ENCODE measurements at regions not wholly inside any gene's neighbourhood (a gene's known extent, or its start where the extent isn't known, plus 50 kb on each side); places are given as distances from the start of the nearest gene placed in this dataset.

DNA sequence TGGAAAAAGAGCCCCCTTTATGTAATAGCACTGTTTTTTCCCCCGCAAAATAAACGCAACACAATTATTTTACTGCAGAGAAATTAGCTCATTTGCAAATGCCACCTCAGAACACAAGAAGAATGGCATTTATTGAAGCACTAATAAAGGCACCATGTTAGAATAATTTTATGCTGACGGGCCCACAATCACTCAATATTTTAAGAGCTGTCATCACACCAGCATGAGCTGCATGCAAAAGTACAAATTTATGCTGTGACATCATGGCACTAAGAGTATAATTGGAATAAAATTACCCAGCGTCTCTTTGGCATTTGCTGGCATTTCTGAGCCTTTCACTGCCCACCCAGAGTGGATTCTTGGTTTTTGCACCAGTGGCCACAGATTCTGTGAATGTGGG is 364.6 kb downstream of the TLE4 start:
- intact Hi-C loops (cut with DNase I) = no loop called here
- TF ChIP-seq, protein P1, sequence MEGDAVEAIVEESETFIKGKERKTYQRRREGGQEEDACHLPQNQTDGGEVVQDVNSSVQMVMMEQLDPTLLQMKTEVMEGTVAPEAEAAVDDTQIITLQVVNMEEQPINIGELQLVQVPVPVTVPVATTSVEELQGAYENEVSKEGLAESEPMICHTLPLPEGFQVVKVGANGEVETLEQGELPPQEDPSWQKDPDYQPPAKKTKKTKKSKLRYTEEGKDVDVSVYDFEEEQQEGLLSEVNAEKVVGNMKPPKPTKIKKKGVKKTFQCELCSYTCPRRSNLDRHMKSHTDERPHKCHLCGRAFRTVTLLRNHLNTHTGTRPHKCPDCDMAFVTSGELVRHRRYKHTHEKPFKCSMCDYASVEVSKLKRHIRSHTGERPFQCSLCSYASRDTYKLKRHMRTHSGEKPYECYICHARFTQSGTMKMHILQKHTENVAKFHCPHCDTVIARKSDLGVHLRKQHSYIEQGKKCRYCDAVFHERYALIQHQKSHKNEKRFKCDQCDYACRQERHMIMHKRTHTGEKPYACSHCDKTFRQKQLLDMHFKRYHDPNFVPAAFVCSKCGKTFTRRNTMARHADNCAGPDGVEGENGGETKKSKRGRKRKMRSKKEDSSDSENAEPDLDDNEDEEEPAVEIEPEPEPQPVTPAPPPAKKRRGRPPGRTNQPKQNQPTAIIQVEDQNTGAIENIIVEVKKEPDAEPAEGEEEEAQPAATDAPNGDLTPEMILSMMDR (IDR thresholded peaks at IDR 0.05) = no peak
- TF ChIP-seq EP300 (IDR thresholded peaks at IDR 0.05) = no peak
- TF ChIP-seq POLR2A (IDR thresholded peaks at IDR 0.05) = no peak
- Histone ChIP-seq H3K9me3 (no peaks in the 10 kb centered on the region), H3K27me3 (no peaks in the 10 kb centered on the region), H3K36me3 (no peaks in the 10 kb centered on the region), H3K27ac (no peak overlapping the region), H3K4me1 (ENCODE audit: insufficient read depth) (no peaks in the 10 kb centered on the region), H3K4me3 (no peak overlapping the region)
- DNase-seq = no peak
- 95 to 97% (median 96%) methylated on average over 4 of the region's 4 CpGs for WGBS, 3 donors

DNA sequence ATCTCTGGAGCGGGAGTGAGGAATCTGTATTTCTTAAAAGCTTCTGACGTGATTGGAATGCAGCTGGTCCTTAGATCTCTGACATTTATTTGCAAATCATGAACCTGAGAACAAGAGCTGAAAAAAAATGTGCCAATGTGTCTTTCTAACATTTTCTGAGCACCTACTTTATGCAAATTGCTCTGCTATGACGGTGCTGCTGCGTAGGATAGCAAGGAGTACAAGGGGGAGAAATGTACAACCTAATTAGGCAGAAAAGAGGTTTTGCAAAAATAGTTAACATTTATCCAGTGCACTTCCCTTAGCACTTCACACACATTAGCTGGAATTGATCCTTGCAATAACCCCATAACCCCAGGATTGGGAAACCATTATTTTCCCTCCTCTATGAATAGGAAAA is 357.5 kb downstream of the TLE4 start:
- no peak overlapping the region for H3K27ac ChIP-seq
- TF ChIP-seq EP300 (IDR thresholded peaks at IDR 0.05) (no peak), POLR2A (IDR thresholded peaks at IDR 0.05) (no peak)
- TF ChIP-seq, protein P1 (IDR thresholded peaks at IDR 0.05) = no peak
- H3K9me3 ChIP-seq = peaks cover 0 to 3% of the 10 kb centered on the region in 2 donors
- DNase-seq = no peak
- no peak overlapping the region for H3K4me3 ChIP-seq
- H3K4me1 ChIP-seq (ENCODE audit: insufficient read depth) = no peaks in the 10 kb centered on the region
- H3K27me3 ChIP-seq = no peaks in the 10 kb centered on the region
- no peaks in the 10 kb centered on the region for H3K36me3 ChIP-seq
- WGBS, 3 donors = 94 to 95% (median 94%) methylated on average over 4 of the region's 4 CpGs
- intact Hi-C loops (cut with DNase I) = no loop called here

DNA sequence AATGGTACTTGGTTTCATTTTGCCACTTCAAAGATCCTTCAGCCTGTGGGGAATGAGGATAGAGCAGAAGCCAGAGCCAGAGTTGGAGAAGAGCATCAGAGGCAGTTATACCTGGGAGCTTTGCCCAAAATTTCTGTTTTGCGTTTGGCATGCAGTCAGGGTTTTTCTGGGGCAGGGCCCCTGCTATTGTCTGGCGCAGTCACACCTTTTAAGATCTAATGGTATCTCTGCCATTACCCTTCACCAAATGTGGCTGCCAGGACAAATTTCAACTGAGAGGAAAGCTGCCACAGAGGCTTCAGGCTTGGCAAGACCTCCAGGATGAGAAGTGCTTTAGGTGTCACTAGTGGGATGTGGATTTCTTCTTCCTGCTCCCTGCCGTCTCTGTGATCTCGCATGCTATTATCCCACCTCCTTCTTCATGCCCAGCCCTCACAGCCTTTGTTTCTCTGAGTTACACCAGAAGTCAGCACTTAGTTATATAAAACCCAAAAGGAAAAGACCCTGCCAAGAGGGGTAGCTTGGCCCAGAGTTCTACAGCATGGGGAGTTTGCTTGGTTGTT is 357.0 kb downstream of the TLE4 start:
- Histone ChIP-seq H3K4me1 (ENCODE audit: insufficient read depth) (no peaks in the 10 kb centered on the region), H3K4me3 (no peak overlapping the region), H3K9me3 (peaks cover 0 to 3% of the 10 kb centered on the region in 2 donors), H3K27ac (no peak overlapping the region), H3K27me3 (no peaks in the 10 kb centered on the region), H3K36me3 (no peaks in the 10 kb centered on the region)
- WGBS, 3 donors = 94 to 95% (median 94%) methylated on average over 4 of the region's 4 CpGs
- TF ChIP-seq POLR2A (IDR thresholded peaks at IDR 0.05) (no peak), EP300 (IDR thresholded peaks at IDR 0.05) (no peak)
- TF ChIP-seq, protein P1 (IDR thresholded peaks at IDR 0.05) = no peak
- intact Hi-C loops (cut with DNase I) = no loop called here
- DNase-seq = no peak

DNA sequence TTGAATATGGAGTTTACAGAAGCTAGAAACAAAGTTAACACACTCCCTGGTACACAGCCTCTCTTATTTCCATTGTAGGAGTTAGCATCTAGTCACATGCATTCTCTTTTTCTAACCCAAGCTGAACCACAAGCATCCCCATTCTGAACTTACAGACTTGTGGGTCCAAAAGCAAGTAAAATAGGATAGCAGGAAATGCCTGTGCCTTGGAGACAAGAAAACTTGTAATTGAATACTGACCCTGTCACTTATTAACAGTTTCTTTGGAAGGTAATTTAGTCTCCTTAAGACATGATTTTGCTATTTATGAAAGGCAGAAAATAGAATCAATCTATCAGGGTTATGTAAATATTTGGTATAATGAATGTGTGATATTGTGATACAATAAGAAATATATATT is 353.6 kb downstream of the TLE4 start:
- H3K4me3 ChIP-seq = no peak overlapping the region
- intact Hi-C loops (cut with DNase I) = no loop called here
- no peak for DNase-seq
- TF ChIP-seq, protein P1 (IDR thresholded peaks at IDR 0.05) = no peak
- no peak for TF ChIP-seq POLR2A (IDR thresholded peaks at IDR 0.05)
- no peak for TF ChIP-seq EP300 (IDR thresholded peaks at IDR 0.05)
- peaks cover 0 to 3% of the 10 kb centered on the region in 2 donors for H3K9me3 ChIP-seq
- no peaks in the 10 kb centered on the region for H3K36me3 ChIP-seq
- H3K27me3 ChIP-seq = no peaks in the 10 kb centered on the region
- no peak overlapping the region for H3K27ac ChIP-seq
- no peaks in the 10 kb centered on the region for H3K4me1 ChIP-seq (ENCODE audit: insufficient read depth)
